ENCODE measurements at regions not wholly inside any gene's neighbourhood (a gene's known extent, or its start where the extent isn't known, plus 50 kb on each side); places are given as distances from the start of the nearest gene placed in this dataset.

GRCh38 chr13:86085890-86086289 is 286.7 kb upstream of the SLITRK6 start:
- TF ChIP-seq CTCF (conservative IDR thresholded peaks at IDR 0.05; ENCODE audit: low read length), result peak; percentile 43
- no peak for TF ChIP-seq EZH2phosphoT487 (IDR thresholded peaks at IDR 0.05; ENCODE audit: borderline replicate concordance, low read depth, low read length)

All from OCI-LY7 (cell line).